Hepatocyte (in vitro differentiated cells): ENCODE measurements at regions not wholly inside any gene's neighbourhood (a gene's known extent, or its start where the extent isn't known, plus 50 kb on each side); places are given as distances from the start of the nearest gene placed in this dataset.

ENCODE experiments used
- DNase-seq: peaks from one replicate; pipeline ENCODE4 v3.0.0-alpha.2; 2016; ENCODE audit warnings: low spot score
- H2AFZ ChIP-seq: fragments of 200-600 bp; sonication (generic); 2 replicates; pipeline ENCODE4 v1.6.0; 2016; ENCODE audit warnings: antibody characterized with exemption, mild to moderate bottlenecking
- H3K27ac ChIP-seq: fragments of 200-600 bp; sonication (generic); 2 replicates; pipeline ENCODE4 v1.5.1; 2016; ENCODE audit warnings: mild to moderate bottlenecking
- H3K27me3 ChIP-seq: fragments of 200-600 bp; sonication (generic); 2 replicates; pipeline ENCODE4 v1.6.1; 2016
- H3K36me3 ChIP-seq: fragments of 200-600 bp; sonication (generic); replicated peaks from 2 replicates; pipeline ENCODE4 v1.5.1; 2016; ENCODE audit warnings: low read depth; ENCODE audit not compliant: insufficient read depth
- H3K4me1 ChIP-seq: fragments of 200-600 bp; sonication (generic); 2 replicates; pipeline ENCODE4 v1.5.1; 2016; ENCODE audit warnings: mild to moderate bottlenecking, moderate library complexity; ENCODE audit not compliant: insufficient read depth
- H3K4me2 ChIP-seq: fragments of 200-600 bp; sonication (generic); 2 replicates; pipeline ENCODE4 v1.6.0; 2016
- H3K4me3 ChIP-seq: fragments of 200-600 bp; sonication (generic); 2 replicates; pipeline ENCODE4 v1.5.1; 2016; ENCODE audit warnings: mild to moderate bottlenecking
- H3K79me2 ChIP-seq: fragments of 200-600 bp; sonication (generic); 2 replicates; pipeline ENCODE4 v1.6.0; 2017; ENCODE audit warnings: mild to moderate bottlenecking
- H3K9me2 ChIP-seq: fragments of 200-600 bp; sonication (generic); replicated peaks from 2 replicates; pipeline ENCODE4 v1.6.0; 2017; ENCODE audit warnings: mild to moderate bottlenecking; ENCODE audit not compliant: insufficient read depth
- H3K9me3 ChIP-seq: fragments of 200-600 bp; sonication (generic); 2 replicates; pipeline ENCODE4 v1.5.1; 2016; ENCODE audit warnings: low read depth, mild to moderate bottlenecking
- H4K20me1 ChIP-seq: fragments of 200-600 bp; sonication (generic); 2 replicates; pipeline ENCODE4 v1.6.0; 2016; ENCODE audit warnings: mild to moderate bottlenecking; ENCODE audit not compliant: insufficient read depth, poor library complexity, severe bottlenecking
- CTCF ChIP-seq: fragments of 200-600 bp; sonication (generic); IDR thresholded peaks from 2 replicates; pipeline ENCODE4 v1.5.1; 2016; ENCODE audit warnings: antibody characterized with exemption, mild to moderate bottlenecking; ENCODE audit not compliant: poor library complexity
- EZH2 ChIP-seq: fragments of 200-600 bp; sonication (generic); IDR thresholded peaks from 2 replicates; pipeline ENCODE4 v1.6.1; 2016; ENCODE audit warnings: antibody characterized with exemption, mild to moderate bottlenecking, borderline replicate concordance
- EZH2phosphoT487 ChIP-seq: fragments of 200-600 bp; sonication (generic); IDR thresholded peaks from one replicate; pipeline ENCODE4 v1.6.1; 2018; ENCODE audit warnings: antibody characterized with exemption, mild to moderate bottlenecking, low read depth, moderate library complexity; ENCODE audit not compliant: unreplicated experiment, severe bottlenecking
- WGBS: methylation state at CpG from one replicate; pipeline ENCODE4 v1.1.6; 2016; ENCODE audit warnings: low lambda C conversion rate; ENCODE audit errors: missing lambda C conversion rate; 5-methylcytosine and 5-hydroxymethylcytosine counted together

GRCh38 chr1:95388031-95388430 lies 154.0 kb downstream of the RWDD3 start:
- Histone ChIP-seq H3K79me2 (no peaks in the 10 kb centered on the region), H3K4me3 (no peak overlapping the region), H3K4me2 (no peak overlapping the region), H3K4me1 (no peaks in the 10 kb centered on the region), H3K9me2 (no peaks in the 10 kb centered on the region), H4K20me1 (no peaks in the 10 kb centered on the region), H3K27me3 (no peaks in the 10 kb centered on the region), H2AFZ (no peak overlapping the region), H3K9me3 (no peaks in the 10 kb centered on the region), H3K36me3 (no peaks in the 10 kb centered on the region), H3K27ac (no peak overlapping the region)
- WGBS, result 68% methylated on average over 3 of the region's 3 CpGs
- no peak for DNase-seq
- TF ChIP-seq CTCF (no peak), EZH2phosphoT487 (no peak), EZH2 (no peak)

- H2AFZ ChIP-seq, result no peak overlapping the region
- H3K4me3 ChIP-seq, result no peak overlapping the region
- DNase-seq, result no peak
Observed at GRCh38 chr1:95393434-95393833, 159.4 kb downstream of the RWDD3 start.

GRCh38 chr1:95396557-95396956 lies 162.5 kb downstream of the RWDD3 start:
- Histone ChIP-seq H3K79me2 (no peaks in the 10 kb centered on the region), H3K27me3 (no peaks in the 10 kb centered on the region), H3K4me3 (no peak overlapping the region), H4K20me1 (no peaks in the 10 kb centered on the region), H3K27ac (no peak overlapping the region), H2AFZ (no peak overlapping the region), H3K36me3 (no peaks in the 10 kb centered on the region), H3K9me2 (peaks cover 3% of the 10 kb centered on the region), H3K4me2 (no peak overlapping the region), H3K9me3 (no peaks in the 10 kb centered on the region), H3K4me1 (no peaks in the 10 kb centered on the region)
- TF ChIP-seq EZH2phosphoT487 (no peak), CTCF (no peak), EZH2 (no peak)
- DNase-seq, result no peak
- 50% methylated on average over 3 of the region's 3 CpGs for WGBS

More at GRCh38 chr1:95393434-95393833, 159.4 kb downstream of the RWDD3 start:
- Histone ChIP-seq H4K20me1 (no peaks in the 10 kb centered on the region), H3K79me2 (no peaks in the 10 kb centered on the region), H3K27ac (no peak overlapping the region), H3K9me2 (no peaks in the 10 kb centered on the region), H3K9me3 (no peaks in the 10 kb centered on the region), H3K4me1 (no peaks in the 10 kb centered on the region), H3K36me3 (no peaks in the 10 kb centered on the region), H3K27me3 (no peaks in the 10 kb centered on the region), H3K4me2 (no peak overlapping the region)
- TF ChIP-seq CTCF, result no peak
- TF ChIP-seq EZH2, result no peak
- no peak for TF ChIP-seq EZH2phosphoT487

GRCh38 chr1:95402780-95403179 lies 168.8 kb downstream of the RWDD3 start:
- WGBS, result 85% methylated on average over 2 of the region's 2 CpGs
- H3K4me1 ChIP-seq, result peaks cover 3% of the 10 kb centered on the region
- DNase-seq, result no peak
- no peak overlapping the region for H3K4me3 ChIP-seq
- no peak overlapping the region for H3K27ac ChIP-seq
- TF ChIP-seq EZH2phosphoT487 (no peak), CTCF (no peak), EZH2 (no peak)
- no peaks in the 10 kb centered on the region for H4K20me1 ChIP-seq
- H2AFZ ChIP-seq, result no peak overlapping the region
- H3K36me3 ChIP-seq, result no peaks in the 10 kb centered on the region
- no peaks in the 10 kb centered on the region for H3K79me2 ChIP-seq
- no peak overlapping the region for H3K4me2 ChIP-seq
- H3K27me3 ChIP-seq, result no peaks in the 10 kb centered on the region
- peaks cover 3% of the 10 kb centered on the region for H3K9me2 ChIP-seq
- H3K9me3 ChIP-seq, result no peaks in the 10 kb centered on the region
